NB4 (cell line): ENCODE measurements at regions not wholly inside any gene's neighbourhood (a gene's known extent, or its start where the extent isn't known, plus 50 kb on each side); places are given as distances from the start of the nearest gene placed in this dataset.
"Not testable (repeated sequence)": the region's sequence is repeated elsewhere in the genome, so short reads cannot be mapped to it uniquely, and the experiment has no call there.

Experiments used
- DNase-seq: peaks from one replicate; pipeline ENCODE4 v3.0.0; 2010; ENCODE audit warnings: low read depth
- H3K4me3 ChIP-seq: one replicate; pipeline ENCODE4 v1.5.1; 2011; ENCODE audit warnings: mild to moderate bottlenecking, low read depth, low read length, moderate library complexity
- MYC ChIP-seq: IDR thresholded peaks from 2 replicates; pipeline ENCODE4 v1.6.1; 2011; ENCODE audit warnings: low read depth, low read length
- POLR2A ChIP-seq: IDR thresholded peaks from 2 replicates; pipeline ENCODE4 v1.6.1; 2011; ENCODE audit warnings: mild to moderate bottlenecking; ENCODE audit not compliant: insufficient read length; ENCODE audit errors: extremely low read depth
- TF ChIP-seq, protein P1 (sequence below): IDR thresholded peaks from one replicate; pipeline ENCODE4 v1.5.1; 2012; ENCODE audit warnings: low read depth, low read length
- TF ChIP-seq, protein P2 (sequence below): IDR thresholded peaks from 2 replicates; pipeline ENCODE4 v1.6.1; 2011; ENCODE audit warnings: low read depth, low read length

DNA sequence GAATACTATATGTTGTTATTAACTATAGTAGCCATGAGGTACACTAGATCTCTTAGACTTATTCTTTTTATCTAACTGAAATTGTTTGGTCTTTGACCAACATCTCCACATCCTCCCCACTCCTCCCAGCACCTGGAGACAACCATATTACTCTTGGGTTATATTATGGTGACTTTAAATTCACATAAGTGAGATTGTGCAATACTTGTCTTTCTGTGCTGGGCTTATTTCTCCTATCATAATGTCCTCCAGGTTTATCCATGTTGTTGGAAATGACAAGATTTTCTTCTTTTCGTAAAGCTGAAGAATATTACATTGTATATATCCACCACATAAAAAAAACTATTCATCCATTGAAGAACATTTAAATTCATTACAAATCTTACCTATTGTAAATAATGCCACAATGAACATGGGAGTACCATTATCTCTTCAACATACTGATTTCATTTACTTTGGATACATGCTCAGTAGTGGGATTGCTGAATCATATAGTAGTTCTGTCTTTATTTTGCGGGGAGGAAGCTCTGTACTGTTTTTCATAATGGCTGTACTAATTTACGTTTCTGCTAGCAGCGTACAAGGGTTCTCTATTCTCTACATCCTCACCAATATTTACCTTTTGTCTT lies 159.2 kb upstream of the SCN7A start:
- DNase-seq, result no peak
- TF ChIP-seq POLR2A (no peak), MYC (no peak)
- TF ChIP-seq, protein P1, sequence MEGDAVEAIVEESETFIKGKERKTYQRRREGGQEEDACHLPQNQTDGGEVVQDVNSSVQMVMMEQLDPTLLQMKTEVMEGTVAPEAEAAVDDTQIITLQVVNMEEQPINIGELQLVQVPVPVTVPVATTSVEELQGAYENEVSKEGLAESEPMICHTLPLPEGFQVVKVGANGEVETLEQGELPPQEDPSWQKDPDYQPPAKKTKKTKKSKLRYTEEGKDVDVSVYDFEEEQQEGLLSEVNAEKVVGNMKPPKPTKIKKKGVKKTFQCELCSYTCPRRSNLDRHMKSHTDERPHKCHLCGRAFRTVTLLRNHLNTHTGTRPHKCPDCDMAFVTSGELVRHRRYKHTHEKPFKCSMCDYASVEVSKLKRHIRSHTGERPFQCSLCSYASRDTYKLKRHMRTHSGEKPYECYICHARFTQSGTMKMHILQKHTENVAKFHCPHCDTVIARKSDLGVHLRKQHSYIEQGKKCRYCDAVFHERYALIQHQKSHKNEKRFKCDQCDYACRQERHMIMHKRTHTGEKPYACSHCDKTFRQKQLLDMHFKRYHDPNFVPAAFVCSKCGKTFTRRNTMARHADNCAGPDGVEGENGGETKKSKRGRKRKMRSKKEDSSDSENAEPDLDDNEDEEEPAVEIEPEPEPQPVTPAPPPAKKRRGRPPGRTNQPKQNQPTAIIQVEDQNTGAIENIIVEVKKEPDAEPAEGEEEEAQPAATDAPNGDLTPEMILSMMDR, result no peak
- TF ChIP-seq, protein P2, sequence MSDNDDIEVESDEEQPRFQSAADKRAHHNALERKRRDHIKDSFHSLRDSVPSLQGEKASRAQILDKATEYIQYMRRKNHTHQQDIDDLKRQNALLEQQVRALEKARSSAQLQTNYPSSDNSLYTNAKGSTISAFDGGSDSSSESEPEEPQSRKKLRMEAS, result no peak
- no peak overlapping the region for H3K4me3 ChIP-seq

DNA sequence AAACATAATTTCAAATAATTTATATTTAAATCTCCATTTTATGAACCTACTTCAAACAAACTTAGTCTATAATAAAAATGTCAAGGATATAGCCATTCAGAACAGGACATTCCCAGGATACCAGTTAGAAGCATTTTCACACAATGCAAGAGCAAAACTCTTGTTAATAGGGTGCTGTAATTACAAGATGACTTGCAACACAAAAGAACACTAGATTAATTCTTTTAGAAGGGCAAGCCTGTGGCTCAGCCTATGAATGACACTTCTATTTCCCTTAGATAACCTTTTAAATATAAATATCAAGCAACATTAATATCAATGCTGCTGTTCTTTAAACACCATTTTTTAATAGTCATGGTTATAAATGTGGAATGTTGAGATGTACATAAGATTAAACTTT lies 157.9 kb upstream of the SCN7A start:
- H3K4me3 ChIP-seq, result no peak overlapping the region
- TF ChIP-seq POLR2A (no peak), MYC (no peak)
- TF ChIP-seq, protein P2, result no peak
- TF ChIP-seq, protein P1, result no peak
- DNase-seq, result no peak

DNA sequence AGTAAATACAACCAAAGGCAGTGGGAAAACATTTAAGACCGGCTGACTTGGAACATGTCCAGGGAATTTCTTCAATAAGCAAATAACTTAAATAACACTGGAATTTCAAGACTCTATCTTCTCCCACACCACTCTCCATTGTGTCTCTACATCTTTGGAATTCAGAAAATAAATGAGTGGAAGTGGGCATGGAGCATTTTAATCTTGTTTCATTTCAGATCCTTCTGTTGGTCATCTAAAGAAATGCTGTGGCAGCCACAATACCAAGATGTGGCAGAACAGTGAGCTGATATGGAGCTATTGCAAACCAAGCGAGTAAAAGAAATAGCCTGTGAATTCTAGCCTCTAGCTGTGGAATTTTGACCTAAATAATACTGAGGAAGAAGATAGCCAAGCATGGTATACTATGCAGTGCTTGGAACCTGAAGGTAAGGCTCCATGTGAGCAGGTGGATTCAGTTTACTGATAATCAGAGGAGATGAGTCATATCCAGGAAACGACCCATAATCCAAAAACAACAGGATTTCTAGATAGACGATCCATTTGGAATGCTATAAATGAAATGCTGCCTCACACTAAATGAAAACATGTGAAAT lies 157.1 kb upstream of the SCN7A start:
- H3K4me3 ChIP-seq, result no peak overlapping the region
- DNase-seq, result no peak
- TF ChIP-seq, protein P1, result no peak

DNA sequence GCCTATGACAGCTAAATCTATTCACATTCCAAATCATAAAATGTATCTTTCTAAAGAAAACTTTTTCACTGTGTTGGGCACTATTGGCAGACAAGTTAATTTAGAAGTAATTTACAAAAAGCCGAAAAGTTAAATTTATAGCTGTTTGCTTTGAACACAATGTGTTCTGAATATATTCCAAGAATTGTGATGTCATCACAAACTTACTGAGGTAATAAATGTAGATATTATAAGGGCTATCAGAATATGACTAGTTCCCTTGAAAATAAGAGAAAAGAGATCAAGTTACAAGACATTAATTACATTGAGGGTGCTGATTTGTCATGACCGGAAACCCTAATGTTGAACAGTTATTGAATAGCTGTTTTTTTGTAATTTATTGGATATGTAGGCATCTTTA lies 153.9 kb upstream of the SCN7A start:
- no peak for DNase-seq
- TF ChIP-seq, protein P1, result no peak
- TF ChIP-seq POLR2A (no peak), MYC (no peak)
- TF ChIP-seq, protein P2, result no peak
- no peak overlapping the region for H3K4me3 ChIP-seq

DNA sequence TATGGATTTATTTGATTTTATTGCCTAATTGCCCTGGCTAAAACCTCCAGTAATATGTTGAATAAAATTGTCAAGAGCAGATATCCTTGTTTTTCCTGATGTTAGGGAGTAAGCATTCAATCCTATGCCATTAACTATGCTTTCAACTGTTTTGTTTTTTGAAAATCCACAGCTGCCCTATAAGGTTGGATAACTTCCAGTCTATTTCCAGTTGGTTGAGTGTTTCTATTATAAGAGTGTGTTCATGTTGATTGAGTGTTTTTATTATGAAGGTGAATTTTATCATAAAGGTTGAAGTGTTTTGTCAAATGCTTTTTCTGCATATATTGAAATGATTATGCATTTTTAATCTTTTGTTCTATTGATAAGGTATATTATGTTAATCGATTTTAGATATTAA lies 149.9 kb upstream of the SCN7A start:
- TF ChIP-seq, protein P2, result no peak
- TF ChIP-seq POLR2A (no peak), MYC (no peak)
- TF ChIP-seq, protein P1, result no peak
- DNase-seq, result no peak
- H3K4me3 ChIP-seq, result no peak overlapping the region

DNA sequence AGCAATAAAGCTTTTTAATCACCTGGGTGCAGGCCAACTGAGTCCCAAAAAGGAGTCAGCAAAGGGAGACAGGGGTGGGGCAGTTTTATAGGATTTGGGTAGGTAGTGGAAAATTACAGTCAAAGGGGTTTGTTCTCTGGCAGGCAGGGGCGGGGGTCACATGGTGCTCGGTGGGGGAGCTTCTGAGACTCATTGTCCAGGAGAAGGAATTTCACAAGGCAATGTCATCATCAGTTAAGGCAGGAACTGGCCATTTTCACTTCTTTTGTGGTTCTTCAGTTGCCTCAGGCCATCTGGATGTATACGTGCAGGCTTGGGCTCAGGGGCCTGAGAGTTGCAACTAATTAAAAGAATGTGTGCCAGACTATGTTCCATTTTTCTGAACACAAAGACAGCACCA lies 147.5 kb upstream of the SCN7A start:
- DNase-seq, result not testable (repeated sequence)

More for the DNA sequence above, 147.5 kb upstream of the SCN7A start:
- not testable (repeated sequence) for H3K4me3 ChIP-seq
